ENCODE measurements at regions not wholly inside any gene's neighbourhood (a gene's known extent, or its start where the extent isn't known, plus 50 kb on each side); places are given as distances from the start of the nearest gene placed in this dataset.
A peak's percentile ranks its signal among the peaks of the same experiment; 100 is the strongest.

DNA sequence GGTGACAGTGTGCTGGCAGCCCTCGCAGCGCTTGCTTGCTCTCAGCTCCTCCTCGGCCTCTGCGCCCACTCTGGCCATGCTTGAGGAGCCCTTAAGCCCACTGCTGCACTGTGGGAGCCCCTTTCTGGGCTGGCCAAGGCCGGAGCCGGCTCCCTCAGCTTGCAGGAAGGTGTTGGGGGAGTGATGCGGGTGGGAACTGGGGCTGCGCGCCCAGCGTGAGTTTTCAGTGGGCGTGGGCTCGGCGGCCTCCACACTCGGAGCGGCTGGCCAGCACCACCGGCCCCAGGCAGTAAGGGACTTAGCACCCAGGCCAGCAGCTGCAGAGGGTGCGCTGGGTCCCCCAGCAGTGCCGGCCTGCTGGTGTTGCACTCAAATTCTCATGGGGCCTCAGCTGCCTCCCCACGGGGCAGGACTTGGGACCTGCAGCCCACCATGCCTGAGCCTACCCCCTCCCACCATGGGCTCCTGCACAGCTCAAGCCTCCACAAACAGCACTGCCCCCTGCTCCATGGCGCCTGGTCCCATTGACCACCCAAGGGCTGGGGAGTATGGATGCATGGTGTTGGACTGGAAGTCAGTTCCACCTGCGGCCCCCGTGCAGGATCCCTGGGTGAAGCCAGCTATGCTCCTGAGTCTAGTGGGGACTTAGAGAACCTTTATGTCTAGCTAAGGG is 223.1 kb upstream of the PTPRD start:
- no peaks in the 10 kb centered on the region for H3K27me3 ChIP-seq
- in situ Hi-C loops (cut with MboI; ENCODE audit: low pct_ligation_motif_present in 1 of 4, low pct_unique_long_range_greater_than_20kb in 1 of 4, low sequenced_read_pairs in 3 of 4) (no loop called here), intact Hi-C loops (cut with DNase I; ENCODE audit: low total_unique reads) (no loop called here)
- H3K27ac ChIP-seq: no peak overlapping the region
- DNase-seq: no peak
- no peak for TF ChIP-seq POLR2A (IDR thresholded peaks at IDR 0.05)
- TF ChIP-seq EP300 (IDR thresholded peaks at IDR 0.05; ENCODE audit: low read depth): no peak
- no peak for TF ChIP-seq POLR2AphosphoS5 (IDR thresholded peaks at IDR 0.05)
- TF ChIP-seq, protein P1, sequence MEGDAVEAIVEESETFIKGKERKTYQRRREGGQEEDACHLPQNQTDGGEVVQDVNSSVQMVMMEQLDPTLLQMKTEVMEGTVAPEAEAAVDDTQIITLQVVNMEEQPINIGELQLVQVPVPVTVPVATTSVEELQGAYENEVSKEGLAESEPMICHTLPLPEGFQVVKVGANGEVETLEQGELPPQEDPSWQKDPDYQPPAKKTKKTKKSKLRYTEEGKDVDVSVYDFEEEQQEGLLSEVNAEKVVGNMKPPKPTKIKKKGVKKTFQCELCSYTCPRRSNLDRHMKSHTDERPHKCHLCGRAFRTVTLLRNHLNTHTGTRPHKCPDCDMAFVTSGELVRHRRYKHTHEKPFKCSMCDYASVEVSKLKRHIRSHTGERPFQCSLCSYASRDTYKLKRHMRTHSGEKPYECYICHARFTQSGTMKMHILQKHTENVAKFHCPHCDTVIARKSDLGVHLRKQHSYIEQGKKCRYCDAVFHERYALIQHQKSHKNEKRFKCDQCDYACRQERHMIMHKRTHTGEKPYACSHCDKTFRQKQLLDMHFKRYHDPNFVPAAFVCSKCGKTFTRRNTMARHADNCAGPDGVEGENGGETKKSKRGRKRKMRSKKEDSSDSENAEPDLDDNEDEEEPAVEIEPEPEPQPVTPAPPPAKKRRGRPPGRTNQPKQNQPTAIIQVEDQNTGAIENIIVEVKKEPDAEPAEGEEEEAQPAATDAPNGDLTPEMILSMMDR (IDR thresholded peaks at IDR 0.05): no peak
- H3K36me3 ChIP-seq: no peaks in the 10 kb centered on the region
- H3K4me3 ChIP-seq: no peak overlapping the region
- H3K9me3 ChIP-seq: no peaks in the 10 kb centered on the region
- H3K4me1 ChIP-seq: no peaks in the 10 kb centered on the region
- WGBS, 2 donors (ENCODE audit: low coverage in 1 of 2): 88% methylated on average over 8 of the region's 22 CpGs; no CpG with 5 or more reads in 1 of the 2 donors

DNA sequence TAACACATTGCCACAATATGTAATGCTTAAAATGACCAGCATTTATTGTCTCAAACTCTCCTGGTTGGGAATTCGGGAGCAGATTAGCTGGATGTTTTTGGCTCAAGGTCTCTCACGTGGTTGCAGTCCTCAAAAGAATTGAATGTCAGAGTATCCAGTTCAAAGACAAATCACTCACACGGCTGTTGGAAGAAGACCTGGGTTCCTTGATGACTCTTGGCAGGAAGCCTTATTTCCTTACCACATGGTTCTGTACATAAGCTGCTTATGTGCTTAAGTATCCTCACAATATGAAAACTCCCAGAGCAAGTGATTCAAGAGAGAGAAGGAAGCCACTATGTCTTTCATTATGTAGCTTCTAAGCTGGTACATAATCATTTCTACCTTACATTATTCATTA is 230.3 kb upstream of the PTPRD start:
- DNase-seq: no peak
- Histone ChIP-seq H3K9me3 (peaks cover 0 to 2% of the 10 kb centered on the region in 2 donors), H3K27ac (no peak overlapping the region), H3K36me3 (no peaks in the 10 kb centered on the region), H3K27me3 (no peaks in the 10 kb centered on the region), H3K4me1 (no peaks in the 10 kb centered on the region), H3K4me3 (no peak overlapping the region)
- in situ Hi-C loops (cut with MboI; ENCODE audit: low pct_ligation_motif_present in 1 of 4, low pct_unique_long_range_greater_than_20kb in 1 of 4, low sequenced_read_pairs in 3 of 4): no loop called here
- TF ChIP-seq EP300 (IDR thresholded peaks at IDR 0.05; ENCODE audit: low read depth) (no peak), POLR2AphosphoS5 (IDR thresholded peaks at IDR 0.05) (no peak), POLR2A (IDR thresholded peaks at IDR 0.05) (no peak)
- TF ChIP-seq, protein P1 (IDR thresholded peaks at IDR 0.05): no peak
- WGBS, 2 donors (ENCODE audit: low coverage in 1 of 2): 47 to 50% methylated on average over 3 of the region's 3 CpGs
- intact Hi-C loops (cut with DNase I; ENCODE audit: low total_unique reads): no loop called here

GRCh38 chr9:10855847-10856246 is 243.0 kb upstream of the PTPRD start:
- H3K4me1 ChIP-seq: no peaks in the 10 kb centered on the region
- no peaks in the 10 kb centered on the region for H3K9me3 ChIP-seq
- intact Hi-C loops (cut with DNase I; ENCODE audit: low total_unique reads): no loop called here
- no peaks in the 10 kb centered on the region for H3K27me3 ChIP-seq
- no peak overlapping the region for H3K27ac ChIP-seq
- 14 to 53% methylated on average over 1 of the region's 1 CpG for WGBS, 2 donors (ENCODE audit: low coverage in 1 of 2)
- H3K4me3 ChIP-seq: no peak overlapping the region
- TF ChIP-seq, protein P1 (IDR thresholded peaks at IDR 0.05): peak in 1 of 5 experiments; percentile 13
- no peak for TF ChIP-seq EP300 (IDR thresholded peaks at IDR 0.05; ENCODE audit: low read depth)
- no peaks in the 10 kb centered on the region for H3K36me3 ChIP-seq
- no peak for DNase-seq
- in situ Hi-C loops (cut with MboI; ENCODE audit: low pct_ligation_motif_present in 1 of 4, low pct_unique_long_range_greater_than_20kb in 1 of 4, low sequenced_read_pairs in 3 of 4): no loop called here

DNA sequence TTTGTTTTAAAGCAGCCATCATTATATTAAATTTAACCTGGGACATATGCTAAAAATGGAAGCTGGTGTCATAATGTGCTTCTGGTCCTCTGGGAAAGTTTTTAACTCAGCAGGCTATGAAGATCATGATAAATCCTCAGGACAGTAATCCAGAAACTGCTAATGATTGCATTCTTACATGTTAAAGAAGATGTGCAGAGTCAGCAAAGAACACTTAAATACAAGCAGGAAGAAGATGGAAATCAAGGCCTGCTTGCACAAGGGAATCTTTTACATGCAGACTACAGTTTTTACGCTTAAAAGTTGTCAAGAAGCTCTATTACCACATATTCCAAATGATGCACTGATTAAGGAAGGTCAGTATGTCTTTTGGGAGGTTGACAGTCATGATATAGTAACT is 246.0 kb upstream of the PTPRD start:
- WGBS, 2 donors (ENCODE audit: low coverage in 1 of 2): 33 to 79% methylated on average over 1 of the region's 1 CpG

More for the DNA sequence above, 246.0 kb upstream of the PTPRD start:
- in situ Hi-C loops (cut with MboI; ENCODE audit: low pct_ligation_motif_present in 1 of 4, low pct_unique_long_range_greater_than_20kb in 1 of 4, low sequenced_read_pairs in 3 of 4): no loop called here
- no peaks in the 10 kb centered on the region for H3K36me3 ChIP-seq
- TF ChIP-seq EP300 (IDR thresholded peaks at IDR 0.05; ENCODE audit: low read depth) (no peak), POLR2AphosphoS5 (IDR thresholded peaks at IDR 0.05) (no peak), POLR2A (IDR thresholded peaks at IDR 0.05) (no peak)
- TF ChIP-seq, protein P1 (IDR thresholded peaks at IDR 0.05): no peak
- no peak overlapping the region for H3K4me3 ChIP-seq
- H3K4me1 ChIP-seq: no peaks in the 10 kb centered on the region
- H3K9me3 ChIP-seq: no peaks in the 10 kb centered on the region
- H3K27me3 ChIP-seq: no peaks in the 10 kb centered on the region
- no peak overlapping the region for H3K27ac ChIP-seq
- intact Hi-C loops (cut with DNase I; ENCODE audit: low total_unique reads): no loop called here
- DNase-seq: no peak

Measured in transverse colon (tissue), 4 donors.